22Rv1 (cell line): ENCODE measurements at regions not wholly inside any gene's neighbourhood (a gene's known extent, or its start where the extent isn't known, plus 50 kb on each side); places are given as distances from the start of the nearest gene placed in this dataset.
"Not testable (repeated sequence)": the region's sequence is repeated elsewhere in the genome, so short reads cannot be mapped to it uniquely, and the experiment has no call there.

Experiments
- H3K27ac ChIP-seq: fragments of 450-650 bp; 2 replicates; pipeline ENCODE4 v1.5.1; 2017
- CTCF ChIP-seq: fragments of 450-650 bp; IDR thresholded peaks from 2 replicates; pipeline ENCODE4 v1.5.1; 2017; ENCODE audit warnings: mild to moderate bottlenecking
- ZFX ChIP-seq: fragments of 450-650 bp; IDR thresholded peaks from 2 replicates; pipeline ENCODE4 v1.6.1; 2017; ENCODE audit warnings: antibody characterized with exemption, borderline replicate concordance

GRCh38 chr5:84885485-84886258, 501.0 kb upstream of the EDIL3 start:
- H3K27ac ChIP-seq = no peak overlapping the region
- TF ChIP-seq ZFX (no peak), CTCF (no peak)

DNA sequence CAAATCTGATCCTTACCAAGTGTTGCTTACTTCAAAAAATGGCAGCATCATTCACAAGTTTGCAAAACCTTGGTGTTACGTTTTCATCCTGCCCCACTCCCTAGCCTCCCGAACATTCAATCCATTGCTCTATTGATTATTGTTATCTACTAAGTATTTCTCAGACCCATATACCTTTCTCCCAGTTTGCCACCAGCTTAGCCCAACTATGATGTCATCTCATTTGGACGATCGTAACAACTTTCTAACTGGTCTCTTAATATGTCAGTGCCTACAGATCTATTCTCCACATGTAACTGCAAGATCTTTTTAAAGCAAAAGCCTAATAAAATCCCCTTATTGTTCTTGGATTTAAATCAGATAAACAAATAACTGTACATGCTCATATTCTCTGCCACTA, 497.1 kb upstream of the EDIL3 start:
- TF ChIP-seq CTCF = no peak
- no peak for TF ChIP-seq ZFX

DNA sequence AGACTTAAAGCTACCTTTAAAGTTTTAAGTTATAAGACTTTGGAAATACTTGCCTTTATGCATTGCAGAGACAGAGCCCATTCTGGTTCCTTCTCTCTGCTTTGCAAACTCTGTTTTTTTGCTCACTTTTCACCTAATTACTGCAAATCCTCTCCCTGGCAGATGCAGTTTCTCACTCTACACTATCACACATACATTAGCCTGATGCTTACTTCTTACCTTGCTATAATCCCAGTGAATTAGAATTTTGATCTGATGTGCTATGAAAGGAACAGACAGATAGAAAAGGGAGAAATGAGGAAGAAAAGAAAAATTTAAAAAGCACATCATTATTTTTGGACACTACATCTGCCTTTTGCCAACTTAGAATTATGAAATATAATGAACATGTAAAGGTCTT, 489.5 kb upstream of the EDIL3 start:
- TF ChIP-seq ZFX = no peak
- TF ChIP-seq CTCF = no peak

More for the DNA sequence above, 497.1 kb upstream of the EDIL3 start:
- no peak overlapping the region for H3K27ac ChIP-seq

DNA sequence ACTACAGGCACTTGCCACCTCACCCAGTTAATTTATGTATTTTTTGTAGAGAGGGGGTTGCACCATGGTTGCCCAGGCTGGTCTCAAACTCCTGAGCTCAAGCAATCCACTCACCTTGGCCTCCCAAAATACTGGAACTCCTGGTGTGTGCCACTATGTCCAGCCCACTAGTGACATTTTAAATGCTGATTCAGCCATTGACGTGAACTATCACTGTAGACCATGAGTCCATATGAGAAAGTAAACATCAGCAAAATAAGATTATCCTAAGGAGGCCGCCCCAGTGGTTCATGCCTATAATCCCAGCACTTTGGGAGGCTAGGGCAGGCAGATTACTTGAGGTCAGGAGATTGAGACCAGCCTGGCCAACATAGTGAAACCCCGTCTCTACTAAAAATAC, 488.1 kb upstream of the EDIL3 start:
- TF ChIP-seq ZFX (no peak), CTCF (no peak)
- no peak overlapping the region for H3K27ac ChIP-seq

More for the DNA sequence above, 489.5 kb upstream of the EDIL3 start:
- H3K27ac ChIP-seq = no peak overlapping the region

DNA sequence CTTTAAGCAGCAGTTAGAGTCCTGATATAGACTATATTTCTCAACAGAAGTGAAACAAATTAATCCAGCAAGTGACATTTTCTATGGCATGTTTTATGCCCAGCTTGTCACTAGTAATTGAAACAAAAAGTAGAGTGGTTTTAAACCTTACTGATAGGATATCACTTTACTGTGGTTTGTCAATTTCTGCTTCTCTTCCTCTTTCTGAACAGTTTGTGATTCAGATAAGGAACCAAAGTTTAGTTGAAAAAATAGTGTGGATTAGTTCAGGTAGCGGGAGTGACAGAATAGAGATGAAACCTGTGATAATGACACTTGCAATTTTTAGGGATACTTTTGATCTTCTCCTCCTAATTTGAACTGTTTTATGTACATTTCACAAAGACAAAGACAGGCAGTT, 485.7 kb upstream of the EDIL3 start:
- no peak overlapping the region for H3K27ac ChIP-seq
- TF ChIP-seq ZFX = no peak

DNA sequence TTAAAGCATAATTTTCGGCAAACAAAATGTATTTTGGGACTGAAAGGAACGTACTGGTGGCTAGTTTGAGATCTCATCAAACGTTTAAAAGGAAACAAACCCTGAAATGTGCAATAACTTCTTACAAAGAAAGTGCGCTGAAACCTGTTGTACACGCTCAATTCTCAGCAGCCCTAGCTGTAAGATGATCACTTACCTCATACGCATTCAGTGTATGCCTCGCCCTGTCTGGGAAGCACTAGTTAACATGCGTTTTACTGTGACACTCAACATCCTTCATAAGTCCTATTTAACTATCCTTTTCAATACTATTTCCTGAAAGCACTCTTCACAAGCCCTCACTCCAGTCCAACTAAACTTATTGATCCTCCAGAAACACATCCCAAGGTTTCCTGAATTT, 485.0 kb upstream of the EDIL3 start:
- H3K27ac ChIP-seq = no peak overlapping the region
- no peak for TF ChIP-seq ZFX
- no peak for TF ChIP-seq CTCF

GRCh38 chr5:84863936-84864335, 479.3 kb upstream of the EDIL3 start:
- H3K27ac ChIP-seq = not testable (repeated sequence)

- no peak for TF ChIP-seq CTCF
- no peak overlapping the region for H3K27ac ChIP-seq
Measured at GRCh38 chr5:84863020-84863419, 478.3 kb upstream of the EDIL3 start.
